Caco-2 (cell line): ENCODE measurements at regions not wholly inside any gene's neighbourhood (a gene's known extent, or its start where the extent isn't known, plus 50 kb on each side); places are given as distances from the start of the nearest gene placed in this dataset.

Source experiments
- BruUV-seq: library from RNA; stranded (reverse); fragments of 400-500 nt; replicated peaks from 2 replicates; lab custom pipeline; 2021; lab: Mats Ljungman, UMichigan
- CTCF ChIA-PET: fragments of 300-600 bp; sonication (Branson Sonifier 250); formaldehyde crosslinking; loops from one replicate; lab custom pipeline; 2022; ENCODE audit warnings: antibody characterized with exemption; lab: Charles Lee
- POLR2A ChIA-PET: fragments of 300-600 bp; sonication (Branson Sonifier 250); formaldehyde crosslinking; loops from one replicate; lab custom pipeline; 2022; ENCODE audit warnings: antibody characterized with exemption; lab: Charles Lee
- DNase-seq, 2 experiments: peaks; one replicate each; pipeline versions ENCODE4 v3.0.0 to v3.0.0-alpha.2; 2020 to 2022
- H3K27me3 ChIP-seq: replicated peaks from 2 replicates; pipeline ENCODE4 v1.6.0; 2011; ENCODE audit warnings: low read length; ENCODE audit not compliant: control insufficient read depth, insufficient read depth
- H3K36me3 ChIP-seq: 2 replicates; pipeline ENCODE4 v1.5.1; 2011; ENCODE audit warnings: low read length; ENCODE audit not compliant: control insufficient read depth, insufficient read depth
- H3K4me1 ChIP-seq: fragments of 250-450 bp; sonication (Bioruptor Pico); 2 replicates; pipeline ENCODE4 v1.5.1; 2020; ENCODE audit warnings: mild to moderate bottlenecking
- H3K4me3 ChIP-seq: 2 replicates; pipeline ENCODE4 v1.5.1; 2011; ENCODE audit warnings: low read depth, mild to moderate bottlenecking, control low read depth, low read length
- H3K9me3 ChIP-seq: fragments of 250-450 bp; sonication (Bioruptor Pico); 2 replicates; pipeline ENCODE4 v1.5.1; 2020; ENCODE audit warnings: mild to moderate bottlenecking, moderate library complexity
- H3K27ac Mint-ChIP-seq: one replicate; pipeline ENCODE4 v1.8.0; 2022; ENCODE audit warnings: mixed read lengths; ENCODE audit not compliant: unreplicated experiment
- H3K27me3 Mint-ChIP-seq: one replicate; pipeline ENCODE4 v1.8.0; 2022; ENCODE audit warnings: mixed read lengths; ENCODE audit not compliant: insufficient read depth, unreplicated experiment
- H3K36me3 Mint-ChIP-seq: one replicate; pipeline ENCODE4 v1.8.0; 2022; ENCODE audit warnings: mild to moderate bottlenecking, mixed read lengths; ENCODE audit not compliant: insufficient read depth, unreplicated experiment
- H3K4me1 Mint-ChIP-seq: one replicate; pipeline ENCODE4 v1.8.0; 2022; ENCODE audit warnings: low read depth, mixed read lengths; ENCODE audit not compliant: unreplicated experiment
- H3K4me3 Mint-ChIP-seq: one replicate; pipeline ENCODE4 v1.8.0; 2022; ENCODE audit warnings: mild to moderate bottlenecking, moderate library complexity, mixed read lengths; ENCODE audit not compliant: unreplicated experiment
- H3K9me3 Mint-ChIP-seq: one replicate; pipeline ENCODE4 v1.8.0; 2022; ENCODE audit warnings: mixed read lengths; ENCODE audit not compliant: unreplicated experiment
- intact Hi-C: fragments of 100-400 bp; cut with micrococcal nuclease; formaldehyde crosslinking; loops from one replicate; pipeline ENCODE4 v1.10.0; 2022; ENCODE audit not compliant: unreplicated experiment
- TF ChIP-seq, protein P1 (sequence below), 2 experiments: fragments of 200-600 bp in 1 of 2; IDR thresholded peaks; 1 replicate in 1 of 2; 2 replicates in 1 of 2; pipeline versions ENCODE4 v1.5.1 to v1.8.0; 2011 to 2022; ENCODE audit warnings: antibody characterized with exemption in 1 of 2, control low read depth in 1 of 2, inconsistent platforms in 1 of 2, low read depth in 1 of 2, low read length in 1 of 2, mild to moderate bottlenecking in 1 of 2, moderate library complexity in 1 of 2; ENCODE audit not compliant: insufficient read depth in 1 of 2, severe bottlenecking in 1 of 2, unreplicated experiment in 1 of 2

DNA sequence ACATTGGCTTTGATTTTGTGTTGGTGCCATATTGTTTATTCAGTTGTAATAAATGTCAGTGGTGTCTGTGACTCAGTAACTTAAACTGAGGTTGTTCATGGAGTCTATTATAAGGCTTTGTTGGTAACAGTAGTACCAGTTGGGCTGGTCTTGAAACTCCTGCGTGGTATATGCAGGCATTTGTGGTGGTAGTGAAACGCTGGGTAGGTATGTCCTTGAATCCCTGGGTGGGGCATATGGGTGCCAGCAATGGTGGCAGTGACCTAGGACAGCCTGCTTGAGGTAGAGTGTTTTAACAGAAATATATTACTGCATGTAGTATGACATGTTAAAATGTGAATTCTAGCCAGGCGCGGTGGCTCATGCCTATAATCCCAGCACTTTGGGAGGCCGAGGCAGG lies 1058.5 kb upstream of the SEMA6A start:
- TF ChIP-seq, protein P1, sequence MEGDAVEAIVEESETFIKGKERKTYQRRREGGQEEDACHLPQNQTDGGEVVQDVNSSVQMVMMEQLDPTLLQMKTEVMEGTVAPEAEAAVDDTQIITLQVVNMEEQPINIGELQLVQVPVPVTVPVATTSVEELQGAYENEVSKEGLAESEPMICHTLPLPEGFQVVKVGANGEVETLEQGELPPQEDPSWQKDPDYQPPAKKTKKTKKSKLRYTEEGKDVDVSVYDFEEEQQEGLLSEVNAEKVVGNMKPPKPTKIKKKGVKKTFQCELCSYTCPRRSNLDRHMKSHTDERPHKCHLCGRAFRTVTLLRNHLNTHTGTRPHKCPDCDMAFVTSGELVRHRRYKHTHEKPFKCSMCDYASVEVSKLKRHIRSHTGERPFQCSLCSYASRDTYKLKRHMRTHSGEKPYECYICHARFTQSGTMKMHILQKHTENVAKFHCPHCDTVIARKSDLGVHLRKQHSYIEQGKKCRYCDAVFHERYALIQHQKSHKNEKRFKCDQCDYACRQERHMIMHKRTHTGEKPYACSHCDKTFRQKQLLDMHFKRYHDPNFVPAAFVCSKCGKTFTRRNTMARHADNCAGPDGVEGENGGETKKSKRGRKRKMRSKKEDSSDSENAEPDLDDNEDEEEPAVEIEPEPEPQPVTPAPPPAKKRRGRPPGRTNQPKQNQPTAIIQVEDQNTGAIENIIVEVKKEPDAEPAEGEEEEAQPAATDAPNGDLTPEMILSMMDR (IDR thresholded peaks at IDR 0.05; ENCODE audit: insufficient read depth in 1 of 2, low read depth in 1 of 2, low read length in 1 of 2, severe bottlenecking in 1 of 2, unreplicated experiment in 1 of 2), result no peak
- Histone ChIP-seq H3K27me3 (no peaks in the 10 kb centered on the region), H3K4me1 (no peaks in the 10 kb centered on the region), H3K4me3 (no peak overlapping the region), H3K36me3 (no peaks in the 10 kb centered on the region), H3K9me3 (peaks cover 4% of the 10 kb centered on the region; the same call in 1 of the 2 replicates)
- no peak for DNase-seq
- Mint-ChIP-seq H3K4me1 (no peaks in the 10 kb centered on the region), H3K27ac (no peak overlapping the region), H3K4me3 (no peak overlapping the region), H3K36me3 (no peaks in the 10 kb centered on the region), H3K27me3 (no peaks in the 10 kb centered on the region), H3K9me3 (peaks cover 21% of the 10 kb centered on the region)
- no TSS peak for BruUV-seq
- ChIA-PET CTCF (no interaction called here), POLR2A (no interaction called here)
- intact Hi-C loops, result no loop called here

DNA sequence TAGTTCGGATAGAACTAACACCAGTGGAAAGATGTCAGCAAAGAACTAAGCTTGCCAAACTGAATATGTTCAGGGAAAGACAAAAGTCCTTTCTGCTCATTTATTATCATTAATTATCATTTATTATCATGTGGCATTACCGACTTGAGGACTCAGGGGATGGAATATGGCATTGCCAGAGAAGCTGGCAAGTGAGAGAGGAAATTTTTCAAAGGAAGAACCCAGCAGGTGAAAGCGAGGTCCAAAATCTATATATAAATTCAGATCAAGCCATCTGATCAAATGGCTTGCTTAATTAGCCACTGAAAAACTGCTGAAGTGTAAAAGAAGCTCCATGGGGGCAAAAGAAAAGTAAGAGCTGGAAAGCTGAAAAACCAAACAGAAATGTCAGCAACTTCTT lies 1049.6 kb upstream of the SEMA6A start:
- no TSS peak for BruUV-seq
- no peaks in the 10 kb centered on the region for H3K27me3 Mint-ChIP-seq
- TF ChIP-seq, protein P1 (IDR thresholded peaks at IDR 0.05; ENCODE audit: insufficient read depth in 1 of 2, low read depth in 1 of 2, low read length in 1 of 2, severe bottlenecking in 1 of 2, unreplicated experiment in 1 of 2), result no peak
- H3K4me3 Mint-ChIP-seq, result no peak overlapping the region
- no peak for DNase-seq
- no peak overlapping the region for H3K4me3 ChIP-seq
- intact Hi-C loops, result no loop called here
- H3K27ac Mint-ChIP-seq, result no peak overlapping the region
- H3K36me3 Mint-ChIP-seq, result no peaks in the 10 kb centered on the region
- no peaks in the 10 kb centered on the region for H3K9me3 ChIP-seq
- CTCF ChIA-PET, result no interaction called here
- no peaks in the 10 kb centered on the region for H3K9me3 Mint-ChIP-seq
- H3K4me1 ChIP-seq, result no peaks in the 10 kb centered on the region
- no peaks in the 10 kb centered on the region for H3K4me1 Mint-ChIP-seq
- H3K27me3 ChIP-seq, result no peaks in the 10 kb centered on the region
- POLR2A ChIA-PET, result no interaction called here
- no peaks in the 10 kb centered on the region for H3K36me3 ChIP-seq

DNA sequence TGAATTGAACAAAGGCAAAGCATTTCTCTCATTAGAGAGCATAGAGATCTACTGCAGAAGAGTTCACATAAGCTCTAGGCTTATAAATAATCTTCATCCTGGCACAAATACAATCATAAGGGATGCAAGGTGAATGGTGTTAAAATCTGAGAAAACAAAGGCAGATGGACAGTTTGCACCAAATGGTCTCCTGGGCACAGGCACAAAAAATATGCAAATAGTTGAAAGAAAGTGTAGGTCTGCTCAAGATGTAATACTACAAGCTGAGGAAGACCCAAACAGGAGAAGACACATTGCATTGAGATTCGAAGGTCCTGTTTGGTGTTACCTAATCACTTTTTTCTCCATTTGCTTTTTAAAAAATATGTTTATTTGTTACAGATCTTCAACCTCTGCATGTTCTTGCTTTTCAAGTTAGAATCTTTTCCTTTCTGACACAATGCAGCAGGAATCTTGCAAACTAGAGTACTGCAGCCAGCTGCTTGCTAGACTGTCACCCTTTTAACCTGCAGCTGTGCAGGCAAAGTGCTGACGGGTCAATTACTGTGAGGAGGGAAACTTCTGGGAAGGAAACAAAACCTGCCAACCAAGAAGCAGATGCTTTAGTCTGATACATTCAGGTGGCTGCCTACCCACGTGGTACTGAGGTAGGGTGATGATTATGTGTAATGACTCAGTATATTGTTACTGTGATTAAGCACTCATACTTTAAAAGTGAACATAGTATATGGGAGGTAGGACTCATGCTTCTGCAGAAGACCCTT lies 1048.6 kb upstream of the SEMA6A start:
- no peak overlapping the region for H3K4me3 ChIP-seq
- TF ChIP-seq, protein P1 (IDR thresholded peaks at IDR 0.05; ENCODE audit: insufficient read depth in 1 of 2, low read depth in 1 of 2, low read length in 1 of 2, severe bottlenecking in 1 of 2, unreplicated experiment in 1 of 2), result no peak
- Mint-ChIP-seq H3K36me3 (no peaks in the 10 kb centered on the region), H3K9me3 (no peaks in the 10 kb centered on the region), H3K27ac (no peak overlapping the region), H3K4me1 (no peaks in the 10 kb centered on the region), H3K4me3 (no peak overlapping the region), H3K27me3 (no peaks in the 10 kb centered on the region)
- intact Hi-C loops, result no loop called here
- no peaks in the 10 kb centered on the region for H3K27me3 ChIP-seq
- CTCF ChIA-PET, result no interaction called here
- POLR2A ChIA-PET, result no interaction called here
- no peak for DNase-seq
- H3K36me3 ChIP-seq, result no peaks in the 10 kb centered on the region
- no TSS peak for BruUV-seq
- no peaks in the 10 kb centered on the region for H3K9me3 ChIP-seq
- H3K4me1 ChIP-seq, result no peaks in the 10 kb centered on the region
